ENCODE measurements at regions not wholly inside any gene's neighbourhood (a gene's known extent, or its start where the extent isn't known, plus 50 kb on each side); places are given as distances from the start of the nearest gene placed in this dataset.
A peak's percentile ranks its signal among the peaks of the same experiment; 100 is the strongest.

GRCh38 chr4:169915545-169915944, 110.7 kb downstream of the MFAP3L start:
- Histone ChIP-seq H3K4me1 (ENCODE audit: control insufficient read depth, insufficient read depth, low read length) (peaks cover 4% of the 10 kb centered on the region), H3K9ac (ENCODE audit: extremely low read depth, low read length, poor library complexity, severe bottlenecking) (no peak overlapping the region), H3K36me3 (ENCODE audit: control insufficient read depth, insufficient read depth, low read length) (no peaks in the 10 kb centered on the region), H3K4me3 (ENCODE audit: low read length) (no peak overlapping the region), H3K9me3 (ENCODE audit: control insufficient read depth, low read length) (peaks cover 66% of the 10 kb centered on the region), H3K27me3 (ENCODE audit: control insufficient read depth, insufficient read depth, low read length, poor library complexity, severe bottlenecking) (no peaks in the 10 kb centered on the region), H3K27ac (ENCODE audit: low read depth, low read length) (no peak overlapping the region)
- H3K27me3 Mint-ChIP-seq (ENCODE audit: insufficient read depth) = no peaks in the 10 kb centered on the region
- no peak overlapping the region for H3K27ac Mint-ChIP-seq
- peaks cover 59% of the 10 kb centered on the region for H3K9me3 Mint-ChIP-seq
- no peak for TF ChIP-seq CTCF (conservative IDR thresholded peaks at IDR 0.05)
- no peak overlapping the region for H3K4me3 Mint-ChIP-seq
- no peak for DNase-seq
- peaks cover 33% of the 10 kb centered on the region for H3K36me3 Mint-ChIP-seq (ENCODE audit: low read depth)
- 91 to 97% methylated on average over 4 to 5 of the region's 5 CpGs for WGBS, 2 experiments (ENCODE audit: insufficient coverage in 1 of 2, insufficient read length in 1 of 2)
- peaks cover 14% of the 10 kb centered on the region for H3K4me1 Mint-ChIP-seq

DNA sequence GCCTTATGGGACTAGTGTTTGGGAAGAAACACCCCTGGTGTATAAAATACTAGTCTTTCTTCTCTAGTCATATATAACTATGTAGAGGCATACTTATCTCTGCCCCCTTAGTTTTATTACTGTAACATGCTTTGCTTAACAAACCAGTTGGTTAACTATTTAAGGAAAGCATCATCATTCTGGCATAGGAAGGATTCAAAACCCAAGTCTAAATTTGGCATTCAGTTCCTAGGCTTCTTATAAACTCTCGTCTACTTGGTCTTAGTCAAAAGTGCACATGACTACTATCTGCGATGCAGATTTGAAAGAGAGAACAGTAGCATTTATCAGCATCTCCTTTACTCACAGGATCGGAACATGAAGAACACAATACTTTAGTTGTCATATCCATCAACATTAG, 111.3 kb downstream of the MFAP3L start:
- no peak for TF ChIP-seq CTCF (conservative IDR thresholded peaks at IDR 0.05)
- whole genome bisulfite sequencing, 2 experiments (ENCODE audit: insufficient coverage in 1 of 2, insufficient read length in 1 of 2) = 78 to 91% methylated on average over 2 to 3 of the region's 3 CpGs
- H3K9me3 Mint-ChIP-seq = peaks cover 57% of the 10 kb centered on the region
- Histone ChIP-seq H3K27me3 (ENCODE audit: control insufficient read depth, insufficient read depth, low read length, poor library complexity, severe bottlenecking) (no peaks in the 10 kb centered on the region), H3K27ac (ENCODE audit: low read depth, low read length) (no peak overlapping the region), H3K4me3 (ENCODE audit: low read length) (peak overlapping the region; percentile 23), H3K4me1 (ENCODE audit: control insufficient read depth, insufficient read depth, low read length) (no peaks in the 10 kb centered on the region), H3K36me3 (ENCODE audit: control insufficient read depth, insufficient read depth, low read length) (no peaks in the 10 kb centered on the region), H3K9ac (ENCODE audit: extremely low read depth, low read length, poor library complexity, severe bottlenecking) (no peak overlapping the region), H3K9me3 (ENCODE audit: control insufficient read depth, low read length) (peaks cover 61% of the 10 kb centered on the region)
- peaks cover 33% of the 10 kb centered on the region for H3K36me3 Mint-ChIP-seq (ENCODE audit: low read depth)
- DNase-seq = no peak
- H3K27me3 Mint-ChIP-seq (ENCODE audit: insufficient read depth) = no peaks in the 10 kb centered on the region
- H3K4me1 Mint-ChIP-seq = peaks cover 13% of the 10 kb centered on the region
- H3K4me3 Mint-ChIP-seq = no peak overlapping the region
- no peak overlapping the region for H3K27ac Mint-ChIP-seq

- TF ChIP-seq CTCF (conservative IDR thresholded peaks at IDR 0.05) = no peak
- peaks cover 27% of the 10 kb centered on the region for H3K36me3 Mint-ChIP-seq (ENCODE audit: low read depth)
- no peak overlapping the region for H3K9ac ChIP-seq (ENCODE audit: extremely low read depth, low read length, poor library complexity, severe bottlenecking)
- H3K4me3 ChIP-seq (ENCODE audit: low read length) = no peak overlapping the region
- no peak overlapping the region for H3K27ac ChIP-seq (ENCODE audit: low read depth, low read length)
- peaks cover 12% of the 10 kb centered on the region for H3K4me1 Mint-ChIP-seq
- no peak overlapping the region for H3K27ac Mint-ChIP-seq
- H3K4me1 ChIP-seq (ENCODE audit: control insufficient read depth, insufficient read depth, low read length) = no peaks in the 10 kb centered on the region
- no peaks in the 10 kb centered on the region for H3K27me3 Mint-ChIP-seq (ENCODE audit: insufficient read depth)
- H3K4me3 Mint-ChIP-seq = no peak overlapping the region
- peaks cover 44% of the 10 kb centered on the region for H3K9me3 ChIP-seq (ENCODE audit: control insufficient read depth, low read length)
- no peak for DNase-seq
- 94 to 100% methylated on average over 3 of the region's 3 CpGs for WGBS, 2 experiments (ENCODE audit: insufficient coverage in 1 of 2, insufficient read length in 1 of 2)
- no peaks in the 10 kb centered on the region for H3K36me3 ChIP-seq (ENCODE audit: control insufficient read depth, insufficient read depth, low read length)
- peaks cover 43% of the 10 kb centered on the region for H3K9me3 Mint-ChIP-seq
- no peaks in the 10 kb centered on the region for H3K27me3 ChIP-seq (ENCODE audit: control insufficient read depth, insufficient read depth, low read length, poor library complexity, severe bottlenecking)
These were observed 113.2 kb downstream of the MFAP3L start for GRCh38 chr4:169912996-169913395.

Measured in endodermal cell (in vitro differentiated cells).